ENCODE measurements at regions not wholly inside any gene's neighbourhood (a gene's known extent, or its start where the extent isn't known, plus 50 kb on each side); places are given as distances from the start of the nearest gene placed in this dataset.

GRCh38 chr12:87112571-87113345 is 856.6 kb upstream of the MGAT4C start (continued):
- TF ChIP-seq ZNF488 (tag by site-specific recombination; IDR thresholded peaks at IDR 0.05) (no peak), ZNF423 (tag by site-specific recombination; IDR thresholded peaks at IDR 0.05) (no peak)

DNA sequence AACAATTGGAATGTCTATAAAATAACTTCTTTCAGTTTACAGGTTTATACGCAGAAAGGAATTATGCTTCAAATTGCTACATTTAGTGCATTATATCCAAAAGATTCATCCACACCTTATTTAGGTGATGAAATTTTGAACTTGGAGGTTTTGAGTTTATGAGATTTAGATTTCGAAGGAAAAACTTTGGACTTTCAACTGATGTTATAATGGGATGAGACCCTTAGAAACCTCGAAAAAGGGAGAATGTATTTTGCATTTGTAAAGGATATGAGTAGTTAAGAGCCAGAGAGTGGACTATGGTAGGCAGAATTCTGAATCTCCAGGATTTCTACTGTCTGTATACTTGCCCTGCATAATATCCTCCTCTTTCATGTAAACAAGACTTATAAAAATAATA is 851.6 kb upstream of the MGAT4C start:
- TF ChIP-seq SETDB1 (IDR thresholded peaks at IDR 0.05; ENCODE audit: insufficient read length, low read length): no peak
- no peak for TF ChIP-seq ZFP37 (tag by site-specific recombination; IDR thresholded peaks at IDR 0.05)
- no peak for TF ChIP-seq ZNF777 (tag by site-specific recombination; IDR thresholded peaks at IDR 0.05; ENCODE audit: borderline replicate concordance)
- TF ChIP-seq ZNF335 (tag by site-specific recombination; conservative IDR thresholded peaks at IDR 0.05): no peak
- no peak for TF ChIP-seq ZNF354C (tag by site-specific recombination; IDR thresholded peaks at IDR 0.05; ENCODE audit: borderline replicate concordance, low read depth)
- TF ChIP-seq GLI4 (tag by site-specific recombination; IDR thresholded peaks at IDR 0.05): no peak
- TF ChIP-seq, protein P1, sequence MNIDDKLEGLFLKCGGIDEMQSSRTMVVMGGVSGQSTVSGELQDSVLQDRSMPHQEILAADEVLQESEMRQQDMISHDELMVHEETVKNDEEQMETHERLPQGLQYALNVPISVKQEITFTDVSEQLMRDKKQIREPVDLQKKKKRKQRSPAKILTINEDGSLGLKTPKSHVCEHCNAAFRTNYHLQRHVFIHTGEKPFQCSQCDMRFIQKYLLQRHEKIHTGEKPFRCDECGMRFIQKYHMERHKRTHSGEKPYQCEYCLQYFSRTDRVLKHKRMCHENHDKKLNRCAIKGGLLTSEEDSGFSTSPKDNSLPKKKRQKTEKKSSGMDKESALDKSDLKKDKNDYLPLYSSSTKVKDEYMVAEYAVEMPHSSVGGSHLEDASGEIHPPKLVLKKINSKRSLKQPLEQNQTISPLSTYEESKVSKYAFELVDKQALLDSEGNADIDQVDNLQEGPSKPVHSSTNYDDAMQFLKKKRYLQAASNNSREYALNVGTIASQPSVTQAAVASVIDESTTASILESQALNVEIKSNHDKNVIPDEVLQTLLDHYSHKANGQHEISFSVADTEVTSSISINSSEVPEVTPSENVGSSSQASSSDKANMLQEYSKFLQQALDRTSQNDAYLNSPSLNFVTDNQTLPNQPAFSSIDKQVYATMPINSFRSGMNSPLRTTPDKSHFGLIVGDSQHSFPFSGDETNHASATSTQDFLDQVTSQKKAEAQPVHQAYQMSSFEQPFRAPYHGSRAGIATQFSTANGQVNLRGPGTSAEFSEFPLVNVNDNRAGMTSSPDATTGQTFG (tag by site-specific recombination; IDR thresholded peaks at IDR 0.05; ENCODE audit: borderline replicate concordance): no peak
- no peak for TF ChIP-seq ZNF610 (tag by site-specific recombination; IDR thresholded peaks at IDR 0.05; ENCODE audit: borderline replicate concordance)
- TF ChIP-seq ZNF274 (IDR thresholded peaks at IDR 0.05; ENCODE audit: low read length): no peak
- no peak for TF ChIP-seq ZNF274 (tag by site-specific recombination; IDR thresholded peaks at IDR 0.05; ENCODE audit: borderline replicate concordance)
- Histone ChIP-seq H3K27ac (ENCODE audit: extremely low read depth, low read depth, low read length) (no peak overlapping the region), H3K36me3 (ENCODE audit: control insufficient read depth in 2 of 2, insufficient read depth in 1 of 2, low read length in 2 of 2) (no peaks in the 10 kb centered on the region), H3K4me1 (ENCODE audit: control insufficient read depth, insufficient read depth, low read length) (no peaks in the 10 kb centered on the region), H3K9me3 (ENCODE audit: control insufficient read depth, insufficient read depth, low read depth, low read length) (no peaks in the 10 kb centered on the region), H3K4me3 (ENCODE audit: low read depth, low read length) (no peak overlapping the region)
- CTCF ChIA-PET: no interaction called here
- POLR2A ChIA-PET: no interaction called here

DNA sequence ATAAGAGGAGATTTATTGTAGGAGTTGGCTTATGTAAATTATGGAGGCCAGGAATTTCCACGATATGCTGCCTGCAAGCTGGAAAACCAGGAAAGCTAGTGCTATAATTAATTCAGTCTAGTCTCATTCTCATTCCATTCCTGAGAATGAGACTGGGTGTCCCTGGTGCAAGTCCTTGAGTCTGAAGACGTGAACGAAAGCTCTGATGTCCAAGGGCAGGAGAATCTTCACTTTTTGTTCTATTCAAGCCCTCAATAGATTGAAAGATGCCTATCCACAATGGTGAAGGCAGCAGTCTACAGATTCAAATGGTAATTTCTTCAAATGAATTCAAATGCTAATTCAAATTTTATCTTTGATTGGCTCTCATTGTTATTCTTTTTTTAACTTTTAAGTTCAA is 851.1 kb upstream of the MGAT4C start:
- Histone ChIP-seq H3K9me3 (ENCODE audit: control insufficient read depth, insufficient read depth, low read depth, low read length) (no peaks in the 10 kb centered on the region), H3K4me1 (ENCODE audit: control insufficient read depth, insufficient read depth, low read length) (no peaks in the 10 kb centered on the region), H3K4me3 (ENCODE audit: low read depth, low read length) (no peak overlapping the region), H3K27ac (ENCODE audit: extremely low read depth, low read depth, low read length) (no peak overlapping the region), H3K36me3 (ENCODE audit: control insufficient read depth in 2 of 2, insufficient read depth in 1 of 2, low read length in 2 of 2) (no peaks in the 10 kb centered on the region)
- ChIA-PET CTCF (no interaction called here), POLR2A (no interaction called here)
- no peak for TF ChIP-seq RBAK (tag by site-specific recombination; IDR thresholded peaks at IDR 0.05)
- TF ChIP-seq ZBTB7A (tag by site-specific recombination; IDR thresholded peaks at IDR 0.05; ENCODE audit: low read depth): no peak
- no peak for TF ChIP-seq ZNF600 (tag by site-specific recombination; IDR thresholded peaks at IDR 0.05)
- no peak for TF ChIP-seq HOXC10 (CRISPR knock-in tag; IDR thresholded peaks at IDR 0.05)
- TF ChIP-seq ZSCAN30 (tag by site-specific recombination; IDR thresholded peaks at IDR 0.05): no peak
- no peak for TF ChIP-seq GLI4 (tag by site-specific recombination; IDR thresholded peaks at IDR 0.05)
- TF ChIP-seq HOXA7 (CRISPR knock-in tag; IDR thresholded peaks at IDR 0.05; ENCODE audit: borderline replicate concordance): no peak
- TF ChIP-seq, protein P1 (tag by site-specific recombination; IDR thresholded peaks at IDR 0.05; ENCODE audit: borderline replicate concordance): no peak
- no peak for TF ChIP-seq ZNF366 (tag by site-specific recombination; conservative IDR thresholded peaks at IDR 0.05)
- TF ChIP-seq ZBTB49 (tag by site-specific recombination; IDR thresholded peaks at IDR 0.05; ENCODE audit: low read depth): no peak
